ENCODE measurements at regions not wholly inside any gene's neighbourhood (a gene's known extent, or its start where the extent isn't known, plus 50 kb on each side); places are given as distances from the start of the nearest gene placed in this dataset.

DNA sequence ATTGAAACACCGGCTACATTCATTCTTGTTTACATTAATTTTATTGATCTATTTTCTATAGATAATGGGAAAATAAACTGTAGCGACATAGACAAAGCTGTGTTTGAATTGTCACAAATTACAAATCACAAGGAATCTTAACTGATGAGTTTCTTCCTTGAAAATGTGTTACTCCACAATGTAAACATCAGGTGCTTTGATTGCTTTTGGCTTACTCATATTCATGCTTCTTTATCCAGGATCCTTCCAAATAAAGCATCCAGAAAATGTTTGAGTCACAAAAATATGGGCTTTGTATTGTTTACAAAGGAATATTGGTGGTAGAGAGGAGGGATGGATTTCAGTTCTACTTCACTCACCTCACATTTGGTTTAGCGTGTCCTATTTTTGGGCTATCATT lies 64.0 kb downstream of the BMP2 start:
- Mint-ChIP-seq H3K4me3 (no peak overlapping the region), H3K27me3 (no peaks in the 10 kb centered on the region), H3K4me1 (ENCODE audit: low read depth) (no peaks in the 10 kb centered on the region), H3K36me3 (ENCODE audit: low read depth) (no peaks in the 10 kb centered on the region), H3K27ac (no peak overlapping the region), H3K9me3 (no peaks in the 10 kb centered on the region)
- intact Hi-C loops (cut with micrococcal nuclease), result no loop called here

DNA sequence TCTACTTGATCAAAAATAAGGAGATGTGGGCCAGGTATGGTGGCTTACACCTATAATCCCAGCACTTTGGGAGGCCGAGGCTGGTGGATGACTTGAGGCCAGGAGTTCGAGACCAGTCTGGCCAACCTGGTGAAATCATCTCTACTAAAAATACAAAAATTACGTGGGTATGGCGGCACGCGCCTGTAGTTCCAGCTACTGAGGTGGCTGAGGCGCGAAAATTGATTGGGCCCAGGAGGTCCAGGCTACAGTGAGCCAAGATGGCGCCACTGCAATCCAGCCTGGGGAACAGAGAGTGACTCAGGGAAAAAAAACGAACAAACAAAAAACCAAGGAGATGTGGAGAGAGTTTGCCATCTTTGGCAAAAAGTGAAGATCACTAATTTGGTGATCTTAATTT lies 65.3 kb downstream of the BMP2 start:
- H3K27ac Mint-ChIP-seq, result no peak overlapping the region
- intact Hi-C loops (cut with micrococcal nuclease), result no loop called here
- no peaks in the 10 kb centered on the region for H3K27me3 Mint-ChIP-seq
- no peak overlapping the region for H3K4me3 Mint-ChIP-seq
- no peaks in the 10 kb centered on the region for H3K4me1 Mint-ChIP-seq (ENCODE audit: low read depth)
- H3K36me3 Mint-ChIP-seq (ENCODE audit: low read depth), result no peaks in the 10 kb centered on the region
- H3K9me3 Mint-ChIP-seq, result no peaks in the 10 kb centered on the region

DNA sequence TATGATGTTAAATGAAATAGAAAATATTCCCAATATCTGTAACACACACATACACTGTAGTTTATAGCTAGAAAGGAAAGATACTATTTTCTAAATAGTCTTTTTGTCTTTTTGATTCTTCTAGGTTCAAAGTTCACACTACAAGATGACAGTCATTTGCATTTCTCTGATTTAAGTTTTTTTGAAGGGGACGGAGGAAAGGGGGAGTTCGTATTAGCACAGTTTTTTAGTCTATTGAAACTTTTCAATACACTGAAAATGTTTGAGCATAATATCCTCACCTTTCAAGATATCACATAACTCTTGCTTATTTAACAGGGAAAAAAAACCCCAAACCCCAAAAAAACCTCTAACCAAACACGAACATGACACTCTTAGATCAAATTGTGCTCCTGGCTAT lies 68.1 kb downstream of the BMP2 start:
- no peak overlapping the region for H3K4me3 Mint-ChIP-seq
- no peak overlapping the region for H3K27ac Mint-ChIP-seq
- intact Hi-C loops (cut with micrococcal nuclease), result no loop called here
- no peaks in the 10 kb centered on the region for H3K9me3 Mint-ChIP-seq
- no peaks in the 10 kb centered on the region for H3K27me3 Mint-ChIP-seq
- no peaks in the 10 kb centered on the region for H3K4me1 Mint-ChIP-seq (ENCODE audit: low read depth)
- no peaks in the 10 kb centered on the region for H3K36me3 Mint-ChIP-seq (ENCODE audit: low read depth)

DNA sequence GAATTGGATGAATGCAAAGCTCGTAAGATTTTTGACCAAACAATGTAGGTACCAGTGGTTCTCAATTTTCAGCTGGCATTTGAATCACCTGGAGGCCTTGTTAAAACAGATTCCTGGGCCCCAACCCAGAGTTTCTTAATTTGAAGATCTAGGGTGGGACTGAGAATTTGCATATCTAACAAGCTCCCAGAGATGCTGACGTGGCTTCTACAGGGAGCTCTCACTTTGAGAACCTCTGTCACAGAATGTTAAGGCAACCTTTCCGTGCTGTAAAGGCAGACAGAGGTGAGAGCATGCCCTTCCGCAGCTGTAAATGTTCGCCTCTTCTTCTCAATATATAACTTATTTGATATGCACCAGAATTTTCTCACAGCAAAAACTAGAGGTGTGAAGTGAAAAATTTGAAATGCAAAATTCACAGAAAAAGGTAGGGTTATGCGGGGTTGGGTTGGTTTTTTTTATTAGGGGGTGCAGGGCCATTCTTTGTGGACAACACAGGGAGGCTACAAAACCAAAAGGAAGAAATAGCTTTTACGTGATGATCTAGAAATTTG lies 69.4 kb downstream of the BMP2 start:
- Mint-ChIP-seq H3K4me3 (no peak overlapping the region), H3K27me3 (peaks cover 3% of the 10 kb centered on the region), H3K27ac (no peak overlapping the region), H3K36me3 (ENCODE audit: low read depth) (no peaks in the 10 kb centered on the region), H3K4me1 (ENCODE audit: low read depth) (no peaks in the 10 kb centered on the region), H3K9me3 (no peaks in the 10 kb centered on the region)
- intact Hi-C loops (cut with micrococcal nuclease), result no loop called here

DNA sequence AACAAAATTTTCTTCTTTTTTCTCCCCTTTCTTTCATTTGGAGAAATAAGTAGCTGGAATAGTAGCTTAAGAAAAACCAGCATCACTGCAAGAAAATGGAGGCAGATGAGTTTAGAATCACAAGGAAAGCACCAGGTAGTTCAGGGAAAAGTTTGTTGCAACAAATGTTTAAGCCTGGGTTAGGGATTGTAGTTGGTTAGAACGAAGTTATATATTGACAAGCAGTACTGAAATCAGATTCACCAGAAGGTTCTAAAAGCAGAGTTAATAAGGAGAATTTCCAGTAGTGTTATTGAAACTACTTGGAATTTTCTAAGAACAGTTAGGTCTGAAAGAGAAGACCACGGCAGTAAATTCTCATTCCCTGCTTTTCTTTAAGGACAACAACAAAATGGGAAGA lies 70.2 kb downstream of the BMP2 start:
- H3K27ac Mint-ChIP-seq, result no peak overlapping the region
- peaks cover 3% of the 10 kb centered on the region for H3K27me3 Mint-ChIP-seq
- no peaks in the 10 kb centered on the region for H3K36me3 Mint-ChIP-seq (ENCODE audit: low read depth)
- H3K4me1 Mint-ChIP-seq (ENCODE audit: low read depth), result no peaks in the 10 kb centered on the region
- no peaks in the 10 kb centered on the region for H3K9me3 Mint-ChIP-seq
- no peak overlapping the region for H3K4me3 Mint-ChIP-seq
- intact Hi-C loops (cut with micrococcal nuclease), result no loop called here

DNA sequence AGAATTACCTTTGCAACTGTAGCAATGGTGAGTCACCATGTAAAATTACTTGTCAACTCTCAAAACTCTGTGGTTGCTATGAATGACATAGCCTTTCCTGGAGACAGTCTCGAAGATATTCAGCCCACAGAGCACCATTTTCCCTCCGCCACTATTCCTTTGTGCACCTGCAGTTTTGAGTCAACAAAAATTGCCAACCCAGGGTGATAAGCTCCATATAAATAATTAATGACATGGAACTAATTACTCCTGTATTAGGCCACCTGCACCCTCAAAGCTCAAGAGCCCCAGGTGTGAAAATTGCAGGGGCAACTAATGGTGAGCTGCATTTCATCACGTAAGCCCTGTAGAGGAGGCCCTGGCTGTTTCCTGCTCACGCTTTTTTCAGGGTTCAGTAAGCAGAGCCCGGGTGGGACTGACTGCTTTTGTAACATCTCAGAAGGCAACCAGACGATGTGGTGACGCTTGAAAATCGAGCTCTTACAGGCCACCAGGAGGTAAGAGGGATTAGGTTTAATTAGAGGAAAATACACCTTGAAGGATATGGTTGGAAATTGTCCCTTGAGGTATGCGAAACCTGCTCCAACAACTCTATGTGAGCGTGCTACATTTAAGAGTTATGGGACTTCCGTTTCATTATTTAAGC lies 70.8 kb downstream of the BMP2 start:
- Mint-ChIP-seq H3K27me3 (peaks cover 5% of the 10 kb centered on the region), H3K4me1 (ENCODE audit: low read depth) (no peaks in the 10 kb centered on the region), H3K27ac (no peak overlapping the region), H3K9me3 (no peaks in the 10 kb centered on the region), H3K36me3 (ENCODE audit: low read depth) (no peaks in the 10 kb centered on the region), H3K4me3 (no peak overlapping the region)
- intact Hi-C loops (cut with micrococcal nuclease), result no loop called here

DNA sequence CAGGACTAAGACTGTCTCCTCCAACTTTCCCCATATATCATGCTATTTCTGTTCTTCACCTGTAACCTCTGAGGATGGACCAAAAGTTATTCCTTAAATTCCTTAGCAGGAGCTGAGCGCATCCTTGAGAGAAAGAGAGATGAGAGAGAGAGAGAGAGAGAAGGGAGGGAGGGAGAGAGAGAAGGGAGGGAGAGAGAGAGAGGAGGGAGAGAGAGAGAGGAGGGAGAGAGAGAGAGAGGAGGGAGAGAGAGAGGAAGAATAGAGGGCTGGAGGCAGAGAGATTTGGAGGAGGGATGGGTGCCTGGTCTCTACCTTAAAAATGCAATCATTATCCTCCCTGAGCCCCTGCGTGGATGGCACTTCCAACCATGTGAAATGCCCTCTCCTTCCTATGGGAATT lies 73.6 kb downstream of the BMP2 start:
- no peaks in the 10 kb centered on the region for H3K9me3 Mint-ChIP-seq
- no peaks in the 10 kb centered on the region for H3K36me3 Mint-ChIP-seq (ENCODE audit: low read depth)
- peaks cover 5% of the 10 kb centered on the region for H3K27me3 Mint-ChIP-seq
- H3K27ac Mint-ChIP-seq, result no peak overlapping the region
- intact Hi-C loops (cut with micrococcal nuclease), result no loop called here
- no peaks in the 10 kb centered on the region for H3K4me1 Mint-ChIP-seq (ENCODE audit: low read depth)
- no peak overlapping the region for H3K4me3 Mint-ChIP-seq

DNA sequence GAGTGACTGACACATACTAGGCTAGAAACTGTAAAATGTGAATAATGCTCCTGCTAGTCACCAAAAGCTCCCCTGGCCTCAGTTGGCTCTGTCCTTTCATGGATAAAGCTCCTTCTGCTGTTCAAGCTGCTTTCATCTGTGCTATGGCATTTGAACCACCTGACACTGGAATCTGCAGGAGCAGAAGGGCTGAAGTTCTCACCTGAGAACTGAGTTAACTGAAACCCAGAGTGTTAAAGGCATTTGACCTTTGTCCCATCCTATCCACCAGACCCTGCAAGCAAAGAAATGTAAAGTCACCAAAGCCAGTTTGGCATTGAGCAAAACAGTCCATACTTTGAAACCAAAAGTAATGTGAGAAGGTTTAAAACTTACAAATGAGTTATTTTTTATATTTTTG lies 77.7 kb downstream of the BMP2 start:
- no peaks in the 10 kb centered on the region for H3K4me1 Mint-ChIP-seq (ENCODE audit: low read depth)
- no peak overlapping the region for H3K4me3 Mint-ChIP-seq
- no peaks in the 10 kb centered on the region for H3K9me3 Mint-ChIP-seq
- intact Hi-C loops (cut with micrococcal nuclease), result no loop called here
- peaks cover 5% of the 10 kb centered on the region for H3K27me3 Mint-ChIP-seq
- no peak overlapping the region for H3K27ac Mint-ChIP-seq
- H3K36me3 Mint-ChIP-seq (ENCODE audit: low read depth), result no peaks in the 10 kb centered on the region

DNA sequence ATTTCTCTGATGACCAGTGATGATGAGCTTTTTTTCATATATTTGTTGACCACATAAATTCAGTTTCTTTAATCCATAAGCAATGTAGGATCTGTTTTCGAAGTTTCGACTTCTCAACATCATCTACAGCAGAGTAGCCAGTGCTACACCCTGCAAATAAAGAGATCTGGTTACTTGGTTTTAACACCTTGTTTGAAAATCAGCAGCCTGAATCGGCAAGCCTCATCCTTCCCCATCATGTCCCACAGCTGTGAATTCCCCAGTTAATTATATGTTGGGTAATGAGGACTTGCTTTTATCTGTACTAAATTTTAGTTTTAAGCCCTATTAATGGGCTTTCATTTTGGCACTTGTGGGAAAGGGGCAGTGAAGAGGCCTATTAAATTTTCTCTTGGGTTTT lies 80.6 kb downstream of the BMP2 start:
- no peaks in the 10 kb centered on the region for H3K27me3 Mint-ChIP-seq
- H3K4me3 Mint-ChIP-seq, result no peak overlapping the region
- no peaks in the 10 kb centered on the region for H3K36me3 Mint-ChIP-seq (ENCODE audit: low read depth)
- intact Hi-C loops (cut with micrococcal nuclease), result no loop called here
- H3K4me1 Mint-ChIP-seq (ENCODE audit: low read depth), result no peaks in the 10 kb centered on the region
- no peaks in the 10 kb centered on the region for H3K9me3 Mint-ChIP-seq
- no peak overlapping the region for H3K27ac Mint-ChIP-seq

DNA sequence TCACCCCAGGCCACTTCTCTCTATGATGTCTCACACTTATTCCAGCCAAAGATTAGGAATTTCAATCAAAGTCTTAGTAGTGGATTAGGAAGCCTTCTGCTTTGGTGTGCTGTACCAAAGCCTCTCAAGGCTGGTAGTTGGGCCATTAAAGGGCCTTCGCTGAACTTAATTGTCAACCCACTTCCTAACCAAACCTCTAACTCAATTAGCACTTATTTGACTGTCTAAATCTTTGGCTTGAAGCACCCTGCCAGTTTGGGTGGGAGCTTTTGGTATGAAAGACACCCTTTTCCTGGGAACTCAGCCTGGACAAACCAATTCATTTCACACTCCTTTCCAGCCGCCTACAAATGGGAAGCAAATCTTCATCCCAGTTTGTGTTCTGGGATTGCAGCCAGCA lies 81.5 kb downstream of the BMP2 start:
- Mint-ChIP-seq H3K4me3 (no peak overlapping the region), H3K36me3 (ENCODE audit: low read depth) (no peaks in the 10 kb centered on the region), H3K27me3 (no peaks in the 10 kb centered on the region), H3K27ac (no peak overlapping the region), H3K4me1 (ENCODE audit: low read depth) (no peaks in the 10 kb centered on the region), H3K9me3 (no peaks in the 10 kb centered on the region)
- intact Hi-C loops (cut with micrococcal nuclease), result no loop called here

DNA sequence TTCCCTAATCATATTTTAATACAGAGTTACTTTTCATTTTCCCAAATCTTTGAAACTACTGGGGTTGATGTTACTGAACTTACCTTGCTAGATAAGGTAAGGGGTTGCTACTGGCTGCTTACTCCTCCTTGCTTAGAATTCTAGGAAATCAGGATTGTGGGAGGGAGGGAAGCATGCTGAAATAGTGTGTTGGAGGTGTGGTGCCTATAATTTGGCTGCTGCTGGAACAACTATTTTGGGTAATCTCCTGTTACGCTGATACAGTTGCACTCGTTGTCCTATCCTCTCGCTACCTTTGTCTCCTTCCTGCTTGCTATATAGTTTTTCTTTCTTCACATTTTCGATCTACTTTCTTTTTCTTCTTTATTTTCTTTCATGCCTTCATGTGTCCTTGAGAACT lies 83.7 kb downstream of the BMP2 start:
- Mint-ChIP-seq H3K27me3 (no peaks in the 10 kb centered on the region), H3K27ac (no peak overlapping the region), H3K4me1 (ENCODE audit: low read depth) (peaks cover 19% of the 10 kb centered on the region), H3K36me3 (ENCODE audit: low read depth) (no peaks in the 10 kb centered on the region), H3K9me3 (no peaks in the 10 kb centered on the region), H3K4me3 (no peak overlapping the region)
- intact Hi-C loops (cut with micrococcal nuclease), result no loop called here

DNA sequence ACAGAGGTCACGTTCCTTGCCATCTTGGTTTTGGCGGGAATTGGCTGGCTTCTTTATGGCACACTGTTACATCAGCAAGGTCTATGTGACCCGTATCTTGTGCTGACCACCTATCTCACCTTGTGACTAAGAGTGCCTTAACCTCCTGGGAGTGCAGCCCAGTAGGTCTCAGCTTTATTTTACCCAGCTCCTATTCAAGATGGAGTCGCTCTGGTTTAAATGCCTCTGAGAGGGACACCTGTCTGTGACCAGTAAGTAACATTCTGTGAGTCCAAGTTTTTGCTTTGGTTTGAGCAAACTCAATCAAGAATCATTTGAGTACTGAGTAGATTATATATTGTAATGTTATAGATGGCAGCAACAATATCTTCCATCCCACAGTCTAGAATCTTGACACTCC lies 85.0 kb downstream of the BMP2 start:
- H3K27ac Mint-ChIP-seq, result no peak overlapping the region
- H3K4me1 Mint-ChIP-seq (ENCODE audit: low read depth), result peaks cover 22% of the 10 kb centered on the region
- H3K27me3 Mint-ChIP-seq, result no peaks in the 10 kb centered on the region
- H3K36me3 Mint-ChIP-seq (ENCODE audit: low read depth), result no peaks in the 10 kb centered on the region
- H3K4me3 Mint-ChIP-seq, result no peak overlapping the region
- no peaks in the 10 kb centered on the region for H3K9me3 Mint-ChIP-seq
- intact Hi-C loops (cut with micrococcal nuclease), result no loop called here

DNA sequence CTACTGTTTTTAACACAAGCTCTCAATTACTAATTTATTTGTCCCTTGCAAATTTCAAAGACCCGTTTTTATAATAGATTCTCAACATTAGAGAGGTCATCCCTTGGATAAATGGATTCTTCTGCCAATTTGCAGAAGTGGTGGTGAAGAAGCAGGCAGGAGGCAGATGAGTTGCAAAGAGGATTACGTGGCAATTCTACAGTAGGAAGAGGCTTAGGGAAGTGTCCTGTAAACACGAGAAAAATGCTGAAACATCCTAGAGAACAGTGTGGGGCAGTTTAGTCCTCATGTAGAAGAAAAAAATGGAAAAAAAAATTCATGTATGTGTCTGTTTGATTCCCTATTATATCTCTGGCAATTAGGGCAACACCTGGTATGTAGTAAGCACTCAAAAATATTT lies 87.6 kb downstream of the BMP2 start:
- peaks cover 22% of the 10 kb centered on the region for H3K4me1 Mint-ChIP-seq (ENCODE audit: low read depth)
- intact Hi-C loops (cut with micrococcal nuclease), result no loop called here
- no peak overlapping the region for H3K4me3 Mint-ChIP-seq
- no peaks in the 10 kb centered on the region for H3K27me3 Mint-ChIP-seq
- no peaks in the 10 kb centered on the region for H3K36me3 Mint-ChIP-seq (ENCODE audit: low read depth)
- no peak overlapping the region for H3K27ac Mint-ChIP-seq
- no peaks in the 10 kb centered on the region for H3K9me3 Mint-ChIP-seq

DNA sequence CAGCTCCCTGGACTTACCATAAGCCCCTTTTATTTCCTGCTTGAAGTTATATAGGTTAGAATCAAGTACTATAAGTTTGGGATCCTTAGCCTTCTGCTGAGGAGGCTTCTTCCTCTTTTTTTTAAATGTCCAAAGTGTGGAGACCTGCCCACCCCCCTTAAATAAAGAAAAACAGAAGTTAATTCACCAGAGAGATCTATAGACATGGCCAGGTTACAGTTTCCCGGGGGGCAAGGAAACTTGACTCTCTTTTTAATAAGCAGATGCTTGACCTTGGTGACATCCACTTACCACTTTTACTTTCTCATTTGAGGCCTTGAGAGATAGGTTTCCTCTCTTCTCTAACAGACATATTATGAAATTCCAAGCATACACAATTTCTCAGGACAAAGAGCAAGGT lies 88.3 kb downstream of the BMP2 start:
- Mint-ChIP-seq H3K4me3 (no peak overlapping the region), H3K27me3 (no peaks in the 10 kb centered on the region), H3K27ac (no peak overlapping the region), H3K4me1 (ENCODE audit: low read depth) (peaks cover 22% of the 10 kb centered on the region), H3K36me3 (ENCODE audit: low read depth) (no peaks in the 10 kb centered on the region), H3K9me3 (no peaks in the 10 kb centered on the region)
- intact Hi-C loops (cut with micrococcal nuclease), result no loop called here

DNA sequence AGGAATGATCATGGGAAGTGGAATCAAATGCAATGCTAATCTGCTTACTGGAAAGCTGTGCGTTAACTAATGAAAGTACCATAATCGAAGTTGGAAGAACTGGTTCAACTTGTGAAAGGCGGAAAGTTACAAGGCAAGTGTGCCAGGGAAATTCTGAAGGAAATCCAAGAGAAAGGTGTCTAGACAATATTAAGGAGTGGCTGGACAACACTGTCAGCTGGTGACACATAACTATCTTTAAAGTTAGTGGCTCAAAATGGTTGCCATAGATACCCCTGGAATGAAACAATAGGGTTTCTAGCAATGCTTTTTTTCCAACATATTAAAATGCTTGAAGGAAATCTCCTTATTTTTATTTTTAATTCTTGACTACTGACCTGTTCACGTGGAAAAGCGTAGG lies 90.4 kb downstream of the BMP2 start:
- intact Hi-C loops (cut with micrococcal nuclease), result no loop called here
- H3K9me3 Mint-ChIP-seq, result no peaks in the 10 kb centered on the region
- no peaks in the 10 kb centered on the region for H3K36me3 Mint-ChIP-seq (ENCODE audit: low read depth)
- peaks cover 22% of the 10 kb centered on the region for H3K4me1 Mint-ChIP-seq (ENCODE audit: low read depth)
- H3K4me3 Mint-ChIP-seq, result no peak overlapping the region
- H3K27me3 Mint-ChIP-seq, result no peaks in the 10 kb centered on the region
- H3K27ac Mint-ChIP-seq, result no peak overlapping the region
